ENCODE measurements at regions not wholly inside any gene's neighbourhood (a gene's known extent, or its start where the extent isn't known, plus 50 kb on each side); places are given as distances from the start of the nearest gene placed in this dataset.
"Not testable (repeated sequence)": the region's sequence is repeated elsewhere in the genome, so short reads cannot be mapped to it uniquely, and the experiment has no call there.

DNA sequence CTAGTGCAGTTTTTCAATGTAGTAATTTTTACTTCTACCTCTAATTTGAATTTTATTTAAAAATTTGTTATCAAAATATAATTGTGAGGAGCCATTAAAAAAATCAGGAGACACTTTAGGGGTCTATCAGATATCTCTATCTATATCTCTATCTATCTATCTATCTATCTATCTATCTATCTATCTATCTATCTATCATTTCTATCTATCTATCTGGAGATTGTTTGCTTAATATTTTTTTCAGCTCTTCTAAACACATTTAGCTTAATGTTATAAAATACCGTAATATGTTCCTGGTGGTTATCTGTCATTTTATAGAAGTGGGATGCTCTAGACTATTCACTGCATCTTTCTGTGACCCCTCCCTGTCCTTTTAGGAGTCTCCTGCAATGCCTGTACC lies 193.7 kb upstream of the P2RY1 start:
- Histone ChIP-seq H3K36me3 (no peaks in the 10 kb centered on the region), H3K9me3 (no peaks in the 10 kb centered on the region), H3K4me3 (no peak overlapping the region), H3K4me1 (no peaks in the 10 kb centered on the region), H3K27ac (no peak overlapping the region), H3K27me3 (no peaks in the 10 kb centered on the region)
- TF ChIP-seq, protein P1, sequence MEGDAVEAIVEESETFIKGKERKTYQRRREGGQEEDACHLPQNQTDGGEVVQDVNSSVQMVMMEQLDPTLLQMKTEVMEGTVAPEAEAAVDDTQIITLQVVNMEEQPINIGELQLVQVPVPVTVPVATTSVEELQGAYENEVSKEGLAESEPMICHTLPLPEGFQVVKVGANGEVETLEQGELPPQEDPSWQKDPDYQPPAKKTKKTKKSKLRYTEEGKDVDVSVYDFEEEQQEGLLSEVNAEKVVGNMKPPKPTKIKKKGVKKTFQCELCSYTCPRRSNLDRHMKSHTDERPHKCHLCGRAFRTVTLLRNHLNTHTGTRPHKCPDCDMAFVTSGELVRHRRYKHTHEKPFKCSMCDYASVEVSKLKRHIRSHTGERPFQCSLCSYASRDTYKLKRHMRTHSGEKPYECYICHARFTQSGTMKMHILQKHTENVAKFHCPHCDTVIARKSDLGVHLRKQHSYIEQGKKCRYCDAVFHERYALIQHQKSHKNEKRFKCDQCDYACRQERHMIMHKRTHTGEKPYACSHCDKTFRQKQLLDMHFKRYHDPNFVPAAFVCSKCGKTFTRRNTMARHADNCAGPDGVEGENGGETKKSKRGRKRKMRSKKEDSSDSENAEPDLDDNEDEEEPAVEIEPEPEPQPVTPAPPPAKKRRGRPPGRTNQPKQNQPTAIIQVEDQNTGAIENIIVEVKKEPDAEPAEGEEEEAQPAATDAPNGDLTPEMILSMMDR (IDR thresholded peaks at IDR 0.05) = no peak
- ATAC-seq (no peak), DNase-seq (no peak), FAIRE-seq (no peak)
- WGBS, 2 donors = 93 to 97% methylated on average over 1 of the region's 1 CpG
- intact Hi-C loops (cut with DNase I) = no loop called here

GRCh38 chr3:152642658-152643057 lies 192.3 kb upstream of the P2RY1 start:
- no peak overlapping the region for H3K4me3 ChIP-seq
- DNase-seq (no peak), FAIRE-seq (no peak), ATAC-seq (no peak)
- no peaks in the 10 kb centered on the region for H3K36me3 ChIP-seq
- TF ChIP-seq, protein P1 (IDR thresholded peaks at IDR 0.05) = no peak
- H3K9me3 ChIP-seq = no peaks in the 10 kb centered on the region
- H3K27ac ChIP-seq = no peak overlapping the region
- no peaks in the 10 kb centered on the region for H3K27me3 ChIP-seq
- no peaks in the 10 kb centered on the region for H3K4me1 ChIP-seq
- WGBS, 2 donors = 81 to 90% methylated on average over 2 of the region's 2 CpGs
- intact Hi-C loops (cut with DNase I) = no loop called here

DNA sequence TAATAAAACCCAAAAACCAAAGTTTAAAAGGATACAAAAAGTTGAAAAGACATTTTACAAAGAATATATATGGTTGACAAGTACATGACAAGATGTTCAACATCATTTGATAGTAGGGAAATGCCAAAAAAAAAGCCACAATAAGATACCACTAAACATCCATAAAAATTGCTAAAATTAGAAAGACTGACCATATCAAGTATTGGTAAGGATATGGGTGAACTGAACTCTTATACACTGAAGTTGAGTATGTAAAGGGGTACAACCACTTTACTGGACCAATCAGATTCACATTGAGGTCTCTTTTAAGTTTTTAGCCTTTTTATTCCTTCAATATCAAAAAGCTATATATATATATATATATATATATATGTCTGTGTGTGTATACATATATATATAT lies 190.5 kb upstream of the P2RY1 start:
- DNase-seq (no peak), FAIRE-seq (no peak), ATAC-seq (no peak)
- no peaks in the 10 kb centered on the region for H3K4me1 ChIP-seq
- intact Hi-C loops (cut with DNase I) = no loop called here
- H3K4me3 ChIP-seq = no peak overlapping the region
- H3K36me3 ChIP-seq = no peaks in the 10 kb centered on the region
- TF ChIP-seq, protein P1 (IDR thresholded peaks at IDR 0.05) = no peak
- H3K9me3 ChIP-seq = no peaks in the 10 kb centered on the region
- no peak overlapping the region for H3K27ac ChIP-seq
- no peaks in the 10 kb centered on the region for H3K27me3 ChIP-seq

GRCh38 chr3:152646004-152646403 lies 188.9 kb upstream of the P2RY1 start:
- intact Hi-C loops (cut with DNase I) = no loop called here

GRCh38 chr3:152650177-152650576 lies 184.8 kb upstream of the P2RY1 start:
- intact Hi-C loops (cut with DNase I) = no loop called here
- WGBS, 2 donors = 19 to 20% methylated on average over 4 of the region's 4 CpGs
- no peak for FAIRE-seq
- ATAC-seq = peak; percentile 31 to 91 (median 84)
- no peaks in the 10 kb centered on the region for H3K36me3 ChIP-seq
- no peaks in the 10 kb centered on the region for H3K4me1 ChIP-seq
- H3K27ac ChIP-seq = peak overlapping the region in 2 of 4 donors; percentile 14 to 50
- no peaks in the 10 kb centered on the region for H3K27me3 ChIP-seq
- no peaks in the 10 kb centered on the region for H3K9me3 ChIP-seq
- peak in 2 of 6 donors; percentile 33 to 41 for DNase-seq
- TF ChIP-seq, protein P1 (IDR thresholded peaks at IDR 0.05) = no peak
- H3K4me3 ChIP-seq = no peak overlapping the region

More at GRCh38 chr3:152646004-152646403, 188.9 kb upstream of the P2RY1 start:
- no peak overlapping the region for H3K4me3 ChIP-seq
- no peaks in the 10 kb centered on the region for H3K27me3 ChIP-seq
- ATAC-seq = no peak
- TF ChIP-seq, protein P1 (IDR thresholded peaks at IDR 0.05) = no peak
- no peaks in the 10 kb centered on the region for H3K4me1 ChIP-seq
- 22 to 29% methylated on average over 4 of the region's 4 CpGs for WGBS, 2 donors
- H3K9me3 ChIP-seq = no peaks in the 10 kb centered on the region
- H3K27ac ChIP-seq = no peak overlapping the region
- no peak for FAIRE-seq
- H3K36me3 ChIP-seq = no peaks in the 10 kb centered on the region
- no peak for DNase-seq

DNA sequence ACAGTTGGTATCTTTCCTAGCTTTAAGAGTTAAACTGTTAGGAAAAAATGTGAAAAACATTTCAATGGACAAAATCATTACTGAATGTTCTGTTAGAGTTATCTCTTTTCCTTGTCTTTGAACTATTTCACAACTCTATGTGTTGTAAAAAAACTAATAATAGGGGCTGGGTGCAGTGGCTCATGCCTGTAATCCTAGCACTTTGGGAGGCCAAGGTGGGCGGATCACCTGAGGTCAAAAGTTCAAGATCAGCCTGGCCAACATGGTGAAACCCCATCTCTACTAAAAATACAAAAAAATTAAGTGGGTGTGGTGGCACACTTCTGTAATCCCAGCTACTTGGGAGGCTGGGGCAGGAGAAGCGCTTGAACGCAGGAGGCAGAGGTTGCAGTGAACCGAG lies 184.0 kb upstream of the P2RY1 start:
- H3K27me3 ChIP-seq; H3K36me3 ChIP-seq; H3K9me3 ChIP-seq; FAIRE-seq; H3K4me1 ChIP-seq; ATAC-seq; H3K4me3 ChIP-seq; intact Hi-C loops (cut with DNase I); DNase-seq: not testable (repeated sequence)
- 77 to 79% methylated on average over 4 of the region's 4 CpGs for WGBS, 2 donors
- peak overlapping the region in 2 of 4 donors; percentile 14 to 50 for H3K27ac ChIP-seq
